GM18517 (cell line): ENCODE measurements at regions not wholly inside any gene's neighbourhood (a gene's known extent, or its start where the extent isn't known, plus 50 kb on each side); places are given as distances from the start of the nearest gene placed in this dataset.

ENCODE experiments used
- ATAC-seq: cut with Tn5 transposase; IDR thresholded peaks from one replicate; pipeline ENCODE4 v1.9.1; 2021; ENCODE audit warnings: mild to moderate bottlenecking, moderate library complexity; ENCODE audit not compliant: unreplicated experiment

GRCh38 chr12:124240493-124240892 is 54.4 kb upstream of the RFLNA start:
- no peak for ATAC-seq

DNA sequence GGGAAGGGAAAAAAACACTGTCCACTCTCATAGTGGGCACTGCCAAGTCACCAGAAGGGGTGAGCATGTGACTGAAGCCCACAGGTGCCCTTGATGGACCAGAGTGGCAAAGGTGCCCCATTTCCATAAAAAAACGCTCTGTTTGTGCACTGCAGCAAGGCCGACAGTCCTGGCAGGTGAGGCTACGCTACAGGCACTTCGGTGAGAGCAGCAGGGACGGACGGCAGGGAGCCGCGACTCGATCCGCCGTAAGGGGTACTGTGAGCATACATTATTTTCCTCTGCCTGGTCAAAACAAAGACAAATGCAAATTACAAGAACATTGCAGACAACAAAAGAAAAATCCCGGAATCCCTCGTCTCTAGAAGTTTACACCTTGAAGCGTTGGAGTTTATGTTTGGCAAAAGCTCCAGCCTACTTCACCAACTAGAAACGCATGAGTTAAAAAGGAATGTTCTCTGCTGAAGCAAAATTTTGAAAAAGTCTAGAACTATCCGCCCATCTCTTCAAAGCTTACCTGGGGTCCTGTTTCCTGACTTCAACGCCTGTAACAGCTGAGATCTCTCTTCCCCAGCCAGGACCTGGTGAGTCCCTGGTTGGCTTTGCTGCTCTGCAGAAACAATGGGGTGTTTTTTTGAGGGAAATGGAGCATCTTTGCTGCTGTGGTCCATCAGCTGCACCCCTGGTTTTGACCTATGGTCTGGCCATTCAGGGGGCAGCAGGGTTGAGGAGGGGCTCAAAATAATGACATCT is 52.9 kb upstream of the RFLNA start:
- ATAC-seq: no peak

DNA sequence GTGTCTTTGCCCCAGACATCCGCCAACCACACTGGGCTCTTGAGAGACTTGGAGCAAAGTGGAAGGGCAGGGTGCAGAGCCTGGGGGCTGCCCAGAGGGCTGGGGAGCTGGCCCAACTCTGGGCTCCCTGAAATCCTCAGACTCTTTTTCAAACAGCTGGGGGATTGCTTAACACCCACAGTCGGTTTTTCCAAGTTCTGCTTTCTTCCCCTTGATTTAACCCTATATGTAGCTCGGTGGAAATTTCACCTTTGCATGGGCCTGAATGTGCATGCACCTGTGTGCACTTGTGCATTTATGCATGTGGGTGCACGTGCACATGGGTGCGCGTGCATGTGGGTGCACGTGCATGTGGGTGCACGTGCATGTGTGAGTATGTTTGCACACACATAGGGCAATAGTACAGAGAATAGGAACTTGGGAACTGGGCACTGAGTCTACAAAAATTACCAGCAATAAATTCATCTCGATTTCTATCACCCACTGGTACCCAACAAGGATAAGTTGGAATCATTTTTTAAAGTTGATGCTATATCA is 52.3 kb upstream of the RFLNA start:
- no peak for ATAC-seq

DNA sequence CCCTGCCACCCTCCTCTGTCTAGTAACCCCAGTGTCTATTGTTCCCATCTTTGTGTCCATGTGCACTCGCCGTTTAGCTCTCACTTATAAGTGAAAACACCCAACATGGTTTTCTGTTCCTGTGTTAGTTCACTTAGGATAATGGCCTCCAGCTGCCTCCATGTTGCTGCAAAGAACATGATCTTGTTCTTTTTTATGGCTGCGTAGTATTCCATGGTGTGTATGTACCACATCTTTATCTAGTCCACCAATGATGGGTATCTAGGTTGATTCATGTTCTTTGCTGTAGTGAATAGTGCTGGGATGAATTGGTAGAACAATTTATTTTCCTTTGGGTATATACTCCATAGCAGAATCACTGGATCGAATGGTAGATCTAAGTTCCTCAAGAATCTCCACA is 51.0 kb upstream of the RFLNA start:
- ATAC-seq: no peak
